Stimulated activated CD8-positive, alpha-beta memory T cell treated with anti-CD3 and anti-CD28 coated beads, Interleukin-2, amount 100 ng/mL, for 48 hours (primary cell): ENCODE measurements at regions not wholly inside any gene's neighbourhood (a gene's known extent, or its start where the extent isn't known, plus 50 kb on each side); places are given as distances from the start of the nearest gene placed in this dataset.
A peak's percentile ranks its signal among the peaks of the same experiment; 100 is the strongest.

ENCODE experiments used
- DNase-seq, 2 donors: peaks; one replicate each; pipeline ENCODE4 v3.0.0-alpha.2; 2020; ENCODE audit warnings: low read depth in 2 of 2

DNA sequence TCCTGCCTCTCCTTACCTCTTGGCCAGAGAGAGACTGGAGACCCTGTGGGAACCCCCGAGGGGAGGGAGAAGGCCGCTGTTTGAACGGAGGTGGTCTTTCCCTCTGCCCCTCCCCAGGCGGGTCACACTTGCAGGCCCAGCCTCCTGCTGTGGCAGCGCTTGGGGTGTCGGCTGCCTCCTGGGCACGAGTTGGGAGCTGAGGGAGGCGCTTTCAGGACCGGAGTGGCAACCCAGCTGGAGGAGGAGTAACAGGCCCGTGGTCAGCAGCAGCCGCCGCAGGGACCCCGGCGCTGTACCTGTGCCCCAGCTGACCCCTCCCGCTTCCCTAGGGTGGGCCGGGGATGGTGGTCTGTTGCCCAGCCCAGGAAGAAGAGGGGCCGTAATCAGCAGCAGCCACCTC lies 278.3 kb downstream of the SEC14L1 start:
- DNase-seq = no peak

DNA sequence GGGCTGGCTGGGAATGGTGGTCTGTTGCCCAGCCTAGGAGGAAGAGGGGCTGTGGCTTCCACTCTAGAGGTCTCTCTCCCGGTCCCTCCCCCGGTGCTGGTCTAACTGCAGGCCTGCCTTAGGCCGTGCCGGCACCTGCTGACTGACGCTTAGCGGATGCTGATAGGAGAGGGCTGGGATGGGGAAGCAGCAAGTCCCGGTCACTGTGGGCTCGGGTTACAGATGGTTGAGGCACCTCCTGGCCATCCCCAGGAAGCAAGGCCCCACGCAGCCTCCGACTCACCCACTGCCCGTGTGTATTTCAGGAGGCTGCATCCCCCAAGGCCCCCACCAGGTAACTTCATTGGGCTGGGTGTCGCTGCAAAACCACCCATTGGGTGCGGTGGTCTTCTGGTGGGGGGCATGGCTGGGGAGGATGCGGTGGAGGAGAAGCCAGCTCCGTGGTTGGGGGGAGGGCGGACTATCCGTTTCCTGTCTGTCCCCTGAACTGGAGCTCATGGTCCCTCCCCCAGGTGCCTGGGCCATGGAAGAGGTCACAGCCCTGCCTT lies 278.9 kb downstream of the SEC14L1 start:
- no peak for DNase-seq

- no peak for DNase-seq
Observed at GRCh38 chr17:77420095-77420803, 279.5 kb downstream of the SEC14L1 start.

GRCh38 chr17:77420804-77421629 lies 280.2 kb downstream of the SEC14L1 start:
- DNase-seq = no peak

- no peak for DNase-seq
Observed at GRCh38 chr17:77421630-77421972, 280.8 kb downstream of the SEC14L1 start.

DNA sequence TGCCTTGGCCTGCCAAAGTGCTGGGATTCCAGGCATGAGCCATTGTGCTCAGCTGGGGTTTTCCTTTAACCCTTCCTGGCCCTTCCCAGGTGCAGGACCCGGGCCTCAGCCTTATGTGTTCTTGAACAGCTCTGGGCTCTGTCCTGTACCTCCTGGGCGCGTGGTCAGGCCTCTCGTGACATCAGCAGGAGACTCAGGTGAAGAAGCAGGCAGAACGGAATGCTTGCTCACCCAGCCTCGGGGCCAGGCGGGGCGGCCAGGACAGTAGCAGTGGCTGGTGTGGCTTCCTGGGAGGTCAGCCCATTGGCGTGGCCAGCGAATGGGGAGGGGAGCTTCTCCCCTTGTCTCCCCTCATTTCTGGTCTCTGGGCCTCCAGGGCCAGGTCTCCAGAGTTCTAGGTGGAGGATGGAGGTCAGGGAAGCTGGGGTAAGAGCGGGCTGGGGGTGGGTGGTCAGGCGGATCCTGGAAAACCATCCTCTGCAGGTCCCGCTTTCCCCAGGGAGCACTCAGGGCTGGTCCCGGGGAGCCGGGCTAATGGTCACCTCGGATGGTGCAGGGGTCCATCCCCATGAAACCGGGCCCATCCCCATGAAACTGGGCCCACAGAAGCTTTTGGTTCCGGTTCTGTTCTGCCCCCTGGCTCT lies 281.5 kb downstream of the SEC14L1 start:
- no peak for DNase-seq

DNA sequence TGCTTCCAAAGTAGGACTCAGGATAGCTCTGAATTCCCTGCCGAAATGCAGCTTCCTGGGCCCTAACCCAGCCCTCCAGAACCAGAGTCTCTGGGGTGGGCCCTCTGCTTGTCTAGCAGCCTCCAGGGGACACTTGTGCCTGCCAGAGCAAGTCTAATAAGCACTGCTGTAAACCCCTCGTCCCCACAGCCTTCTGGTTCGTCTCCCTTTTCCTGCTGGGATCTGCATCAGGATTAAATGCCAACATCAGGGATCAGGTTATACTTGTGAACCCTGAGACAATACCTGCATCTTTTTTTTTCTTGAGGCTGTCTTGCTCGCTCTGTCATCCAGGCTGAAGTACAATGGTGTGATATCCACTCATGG lies 282.0 kb downstream of the SEC14L1 start:
- no peak for DNase-seq

- DNase-seq = no peak
Observed at GRCh38 chr17:77423589-77424451, 283.1 kb downstream of the SEC14L1 start.

- no peak for DNase-seq
Observed at GRCh38 chr17:77424585-77425344, 284.0 kb downstream of the SEC14L1 start.

DNA sequence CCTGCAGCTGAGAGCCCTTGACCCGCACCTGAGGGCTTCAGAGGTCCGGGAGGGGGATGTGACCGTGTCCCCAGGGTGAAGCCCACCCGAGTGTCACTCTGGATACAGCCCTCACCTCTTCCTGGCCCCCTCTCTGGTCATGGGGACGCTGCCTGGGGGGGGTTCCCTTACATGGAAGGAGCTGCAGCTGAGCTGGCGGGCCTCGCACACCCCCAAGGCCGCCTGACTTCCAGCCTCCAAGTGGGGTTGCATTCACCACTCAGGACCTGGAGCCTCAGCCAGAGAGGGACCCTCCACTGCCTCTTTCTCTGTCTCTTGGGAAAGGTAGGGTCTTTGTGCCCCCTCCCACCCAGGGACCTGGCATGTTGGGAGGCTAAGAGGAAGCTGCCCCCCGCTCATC lies 284.6 kb downstream of the SEC14L1 start:
- no peak for DNase-seq

- peak in 1 of 2 donors; percentile 65 for DNase-seq
Observed at GRCh38 chr17:77425791-77426641, 285.2 kb downstream of the SEC14L1 start.

DNA sequence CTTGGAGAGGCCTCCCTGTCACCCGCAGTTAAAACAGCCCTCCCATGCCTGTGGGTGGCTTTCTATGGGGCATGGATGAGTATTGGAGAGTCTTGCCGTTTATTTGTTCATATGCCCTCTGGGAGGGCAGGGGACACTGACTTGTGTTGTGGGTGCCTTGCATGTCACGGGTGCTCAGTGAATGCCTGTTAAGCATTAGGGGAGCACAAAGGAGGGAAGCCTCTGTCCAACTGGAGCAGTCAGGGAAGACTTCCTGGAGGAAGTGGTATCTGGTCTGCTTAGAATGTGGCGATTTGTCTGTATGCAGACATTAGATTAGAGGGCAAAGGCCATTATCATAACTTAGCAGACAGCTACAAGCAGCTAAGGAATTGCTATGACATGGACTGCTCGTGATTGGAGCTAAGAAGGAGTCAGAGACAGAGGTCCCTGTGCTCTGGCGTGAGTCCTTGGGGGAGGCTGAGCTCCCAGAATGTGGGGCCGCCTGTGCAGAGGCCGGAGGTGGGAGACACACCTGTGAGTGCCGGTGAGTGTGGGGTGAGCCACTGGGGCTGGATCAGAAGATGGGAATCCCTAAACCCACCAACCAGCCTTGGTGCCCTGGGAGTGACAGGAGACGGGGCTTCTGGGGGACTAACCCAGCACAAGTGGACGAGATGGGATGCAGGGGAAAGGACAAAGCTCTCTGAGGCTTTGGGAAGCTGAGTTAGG lies 286.1 kb downstream of the SEC14L1 start:
- no peak for DNase-seq

DNA sequence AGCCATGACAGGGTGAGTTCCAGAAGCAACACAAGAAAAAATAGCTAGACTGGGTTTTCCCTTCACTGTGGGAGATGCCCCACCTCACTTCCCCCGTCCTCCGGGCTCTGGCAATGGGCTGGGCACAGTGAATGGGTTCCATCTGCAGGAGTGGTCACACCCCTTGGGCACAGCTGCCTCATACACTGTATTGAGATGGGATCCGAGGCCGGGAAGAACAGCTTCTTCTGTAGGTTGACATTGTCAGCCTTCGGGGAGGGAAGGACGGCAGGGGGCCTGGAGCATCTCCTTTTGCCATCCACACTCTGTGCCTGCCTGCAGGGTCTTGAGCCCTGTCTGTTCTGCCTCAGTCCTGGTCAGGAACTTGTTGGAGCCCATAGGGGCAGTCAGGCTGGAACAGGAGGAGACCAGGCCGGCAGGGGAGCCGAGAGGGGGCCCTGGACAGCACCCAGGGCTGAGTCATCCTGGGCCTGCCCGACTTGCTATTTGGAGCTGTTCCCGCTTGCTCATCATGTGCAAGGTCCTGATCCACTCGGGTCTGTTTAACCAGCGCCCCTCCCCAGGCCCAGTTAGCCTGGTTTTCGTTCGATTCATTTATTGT lies 286.7 kb downstream of the SEC14L1 start:
- DNase-seq = no peak

DNA sequence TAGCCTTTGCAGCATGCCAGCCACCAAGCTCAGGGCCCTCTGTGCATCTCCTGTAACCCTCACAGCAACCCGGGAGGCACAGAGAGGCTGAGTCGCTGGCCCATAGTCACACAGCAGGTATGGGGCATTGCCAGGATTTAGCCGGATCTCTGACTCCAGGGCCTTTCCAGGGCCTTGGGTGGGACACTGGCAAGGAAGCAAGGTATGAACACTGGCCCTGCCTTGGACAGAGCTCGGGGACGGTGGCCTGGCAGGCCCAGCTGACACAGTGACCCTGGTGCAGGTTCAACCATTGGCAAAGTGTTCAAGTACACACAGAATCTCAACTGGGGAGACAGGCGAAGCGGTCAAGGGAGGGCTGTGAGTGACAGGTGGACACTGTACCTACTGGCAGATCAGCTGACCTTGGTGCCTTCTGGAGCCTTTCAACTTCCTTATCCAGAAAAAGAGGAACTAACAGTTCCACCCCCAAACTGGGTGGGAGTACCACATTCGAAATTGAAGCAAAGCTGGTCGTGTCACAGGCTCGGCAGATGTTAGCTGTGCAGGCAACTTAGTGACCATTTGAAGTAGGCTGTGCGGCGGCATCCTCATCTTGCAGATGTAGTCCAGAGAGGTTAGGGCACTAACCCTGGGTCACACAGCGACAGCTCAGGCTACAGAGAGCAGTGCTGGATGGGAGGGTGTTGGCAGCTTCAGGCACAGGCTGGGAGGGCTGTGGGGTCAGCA lies 287.4 kb downstream of the SEC14L1 start:
- DNase-seq = no peak

DNA sequence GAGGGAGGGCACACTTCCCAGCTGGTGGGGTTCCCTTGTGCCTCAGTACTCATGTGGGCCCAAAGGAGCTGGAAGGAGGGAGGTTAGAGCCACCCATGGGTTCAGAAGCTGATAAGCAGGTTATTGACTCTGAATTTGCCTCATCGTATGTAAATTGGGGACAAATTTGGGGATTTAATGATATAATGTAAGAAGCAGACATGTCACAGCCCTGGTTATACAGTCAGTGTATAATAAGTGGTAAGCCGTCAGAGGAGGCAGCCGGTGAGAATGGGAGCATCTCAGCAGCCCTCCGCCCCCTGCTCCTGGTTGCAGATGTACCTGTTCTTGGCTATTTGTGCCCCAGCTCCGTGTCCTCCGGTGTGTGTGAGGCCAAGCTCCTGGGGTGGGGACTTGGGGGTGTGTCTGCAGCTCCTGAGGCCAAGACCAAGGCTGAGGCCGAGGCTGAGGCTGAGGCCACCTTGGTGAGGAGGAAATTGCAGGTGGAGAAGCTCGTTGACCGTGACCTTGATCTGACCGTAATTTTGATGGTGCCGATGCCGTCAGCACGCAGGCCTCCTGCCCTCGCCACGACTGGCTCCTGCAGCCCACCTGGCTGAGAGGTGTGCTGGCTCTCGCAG lies 288.1 kb downstream of the SEC14L1 start:
- DNase-seq = no peak

DNA sequence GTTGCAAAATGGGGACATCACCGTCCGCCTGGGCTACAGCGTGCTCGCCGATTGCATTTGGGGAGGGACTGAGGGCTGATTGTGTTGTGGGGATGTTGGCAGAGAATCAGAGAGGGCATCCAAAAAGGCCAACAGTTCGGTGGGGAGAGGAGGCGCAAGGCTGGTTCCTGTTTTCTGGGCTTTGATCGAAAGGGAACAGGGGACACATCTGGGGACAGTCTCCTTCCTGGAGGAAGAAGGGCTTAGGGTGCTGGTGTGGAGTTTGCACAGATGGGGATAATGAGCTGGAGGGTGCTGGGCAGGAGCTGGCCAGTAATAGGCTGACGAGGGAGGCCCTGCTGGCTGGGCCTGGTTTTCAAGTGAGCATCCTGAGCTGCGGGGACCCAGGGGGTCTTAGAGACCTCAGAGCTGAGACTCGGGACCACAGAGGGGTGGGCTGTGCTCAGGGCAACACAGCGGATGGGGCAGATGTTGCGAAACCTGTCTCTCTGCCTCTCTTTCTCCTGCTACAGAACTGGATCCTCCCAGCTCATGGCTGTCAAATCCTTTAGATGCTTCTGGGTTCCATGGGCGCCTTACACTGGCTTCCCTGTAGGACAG lies 288.7 kb downstream of the SEC14L1 start:
- no peak for DNase-seq
